SK-N-SH (cell line): ENCODE measurements at regions not wholly inside any gene's neighbourhood (a gene's known extent, or its start where the extent isn't known, plus 50 kb on each side); places are given as distances from the start of the nearest gene placed in this dataset.
A peak's percentile ranks its signal among the peaks of the same experiment; 100 is the strongest.

Experiments used
- CTCF ChIA-PET: fragments of 300-600, 350-600 bp; formaldehyde crosslinking; extraction: SDS; loops from one replicate; lab custom pipeline; 2021; lab: Yijun Ruan, JAX
- POLR2A ChIA-PET: fragments of 350-600 bp; sonication (Branson Sonifier 250); formaldehyde crosslinking; extraction: SDS; loops from one replicate; lab custom pipeline; 2020; ENCODE audit warnings: antibody characterized with exemption, inconsistent platforms; lab: Yijun Ruan, JAX
- DNase-seq: peaks from one replicate; pipeline ENCODE4 v3.0.0; 2012
- H2AFZ ChIP-seq: fragments of 200-600 bp; sonication (generic); 2 replicates; pipeline ENCODE4 v1.8.1; 2016; ENCODE audit warnings: antibody characterized with exemption, mild to moderate bottlenecking, low read depth
- H3F3A ChIP-seq: fragments of 200-600 bp; sonication (generic); replicated peaks from 2 replicates; pipeline ENCODE3; 2016; ENCODE audit warnings: antibody characterized with exemption, mild to moderate bottlenecking; ENCODE audit not compliant: insufficient read depth
- H3K27ac ChIP-seq, 2 experiments: fragments of 200-500 bp in 1 of 2; fragments of 200-600 bp in 1 of 2; sonication (Bioruptor generic) in 1 of 2; sonication (generic), shearing (Covaris generic) in 1 of 2; 2 replicates each; pipeline versions ENCODE4 v1.5.1 to v1.6.1; 2014 to 2016; ENCODE audit warnings: low read depth in 2 of 2, inconsistent platforms in 1 of 2, low read length in 1 of 2, mild to moderate bottlenecking in 1 of 2, mixed read lengths in 1 of 2
- H3K27me3 ChIP-seq: fragments of 200-600 bp; sonication (generic), shearing (Covaris generic); 2 replicates; pipeline ENCODE4 v1.6.1; 2016; ENCODE audit warnings: mixed run types; ENCODE audit not compliant: insufficient read depth
- H3K36me3 ChIP-seq, 2 experiments: fragments of 200-500 bp in 1 of 2; fragments of 200-600 bp in 1 of 2; sonication (Bioruptor generic) in 1 of 2; sonication (generic) in 1 of 2; replicated peaks in 1 of 2; 2 replicates each; pipeline versions ENCODE3 to v1.5.1; 2014 to 2016; ENCODE audit warnings: low read length in 1 of 2, mild to moderate bottlenecking in 1 of 2; ENCODE audit not compliant: insufficient read depth in 2 of 2, control insufficient read depth in 1 of 2
- H3K4me1 ChIP-seq, 2 experiments: fragments of 200-500 bp in 1 of 2; fragments of 200-600 bp in 1 of 2; sonication (Bioruptor generic) in 1 of 2; sonication (generic), shearing (Covaris generic) in 1 of 2; 2 replicates each; pipeline versions ENCODE4 v1.5.1 to v1.6.1; 2014 to 2016; ENCODE audit warnings: low read depth in 1 of 2, low read length in 1 of 2, mixed run types in 1 of 2; ENCODE audit not compliant: insufficient read depth in 2 of 2, control insufficient read depth in 1 of 2
- H3K4me2 ChIP-seq: fragments of 200-600 bp; sonication (generic), shearing (Covaris generic); 2 replicates; pipeline ENCODE4 v1.6.1; 2017; ENCODE audit warnings: mixed run types
- H3K4me3 ChIP-seq, 2 experiments: fragments of 200-500 bp in 1 of 2; fragments of 200-600 bp in 1 of 2; sonication (Bioruptor generic) in 1 of 2; sonication (generic), shearing (Covaris generic) in 1 of 2; 2 replicates each; pipeline versions ENCODE4 v1.5.1 to v1.8.1; 2014 to 2016; ENCODE audit warnings: low read depth in 2 of 2, inconsistent platforms in 1 of 2, low read length in 1 of 2, mild to moderate bottlenecking in 1 of 2, mixed read lengths in 1 of 2, moderate library complexity in 1 of 2
- H3K79me2 ChIP-seq: fragments of 200-600 bp; sonication (generic); 2 replicates; pipeline ENCODE4 v1.8.1; 2017; ENCODE audit warnings: mild to moderate bottlenecking; ENCODE audit not compliant: insufficient read depth
- H3K9ac ChIP-seq: fragments of 200-600 bp; sonication (generic); 2 replicates; pipeline ENCODE4 v1.6.1; 2017; ENCODE audit warnings: mixed run types
- H3K9me2 ChIP-seq: fragments of 200-600 bp; sonication (generic); 2 replicates; pipeline ENCODE4 v1.6.1; 2017; ENCODE audit warnings: mixed run types
- H3K9me3 ChIP-seq: fragments of 200-600 bp; sonication (generic); 2 replicates; pipeline ENCODE4 v1.6.1; 2017; ENCODE audit warnings: mixed run types, mild to moderate bottlenecking, moderate library complexity
- H4K20me1 ChIP-seq: fragments of 200-600 bp; sonication (generic); 2 replicates; pipeline ENCODE4 v1.6.1; 2017; ENCODE audit warnings: mild to moderate bottlenecking, mixed run types; ENCODE audit not compliant: insufficient read depth
- ELF1 ChIP-seq: IDR thresholded peaks from 2 replicates; pipeline ENCODE4 v1.4.0; 2012
- FOXJ3 ChIP-seq: sonication (generic); formaldehyde crosslinking; IDR thresholded peaks from 2 replicates; pipeline ENCODE4 v1.5.1; 2020; ENCODE audit warnings: mild to moderate bottlenecking, missing genetic modification reagents
- GABPA ChIP-seq: IDR thresholded peaks from 2 replicates; pipeline ENCODE4 v1.4.0; 2012; ENCODE audit warnings: low read depth, mild to moderate bottlenecking
- JUND ChIP-seq: IDR thresholded peaks from 2 replicates; pipeline ENCODE4 v1.4.0; 2012
- NRF1 ChIP-seq: IDR thresholded peaks from 2 replicates; pipeline ENCODE4 v1.6.1; 2012; ENCODE audit warnings: low read depth, mild to moderate bottlenecking, low read length
- RAD21 ChIP-seq: IDR thresholded peaks from 2 replicates; pipeline ENCODE4 v1.6.1; 2012; ENCODE audit warnings: mild to moderate bottlenecking, low read length
- RCOR1 ChIP-seq: fragments of 150-350 bp; IDR thresholded peaks from 2 replicates; pipeline ENCODE4 v1.6.1; 2017; ENCODE audit warnings: antibody characterized with exemption, low read length
- SMC3 ChIP-seq: IDR thresholded peaks from 2 replicates; pipeline ENCODE4 v1.6.1; 2012; ENCODE audit warnings: low read depth, low read length, improper control_type of control experiment
- TAF1 ChIP-seq: IDR thresholded peaks from 2 replicates; pipeline ENCODE4 v1.6.1; 2012; ENCODE audit warnings: low read depth, mild to moderate bottlenecking, low read length, moderate library complexity, borderline replicate concordance
- TCF12 ChIP-seq: IDR thresholded peaks from 2 replicates; pipeline ENCODE4 v1.4.0; 2012
- TEAD4 ChIP-seq: IDR thresholded peaks from 2 replicates; pipeline ENCODE4 v1.4.0; 2012; ENCODE audit warnings: mild to moderate bottlenecking, borderline replicate concordance; ENCODE audit not compliant: insufficient read depth
- WGBS: methylation state at CpG from one replicate; pipeline ENCODE4 v1.1.6; 2017; ENCODE audit warnings: low lambda C conversion rate; 5-methylcytosine and 5-hydroxymethylcytosine counted together
- TF ChIP-seq, protein P1 (sequence below): fragments of 200-600 bp; sonication (generic); IDR thresholded peaks from 2 replicates; pipeline ENCODE4 v1.6.1; 2017; ENCODE audit warnings: antibody characterized with exemption, mild to moderate bottlenecking, moderate library complexity
- TF ChIP-seq, protein P2 (sequence below): IDR thresholded peaks from 2 replicates; pipeline ENCODE4 v1.4.0; 2012; ENCODE audit warnings: low read depth
- TF ChIP-seq, protein P3 (sequence below): IDR thresholded peaks from 2 replicates; pipeline ENCODE4 v1.4.0; 2012; ENCODE audit warnings: low read depth, borderline replicate concordance

DNA sequence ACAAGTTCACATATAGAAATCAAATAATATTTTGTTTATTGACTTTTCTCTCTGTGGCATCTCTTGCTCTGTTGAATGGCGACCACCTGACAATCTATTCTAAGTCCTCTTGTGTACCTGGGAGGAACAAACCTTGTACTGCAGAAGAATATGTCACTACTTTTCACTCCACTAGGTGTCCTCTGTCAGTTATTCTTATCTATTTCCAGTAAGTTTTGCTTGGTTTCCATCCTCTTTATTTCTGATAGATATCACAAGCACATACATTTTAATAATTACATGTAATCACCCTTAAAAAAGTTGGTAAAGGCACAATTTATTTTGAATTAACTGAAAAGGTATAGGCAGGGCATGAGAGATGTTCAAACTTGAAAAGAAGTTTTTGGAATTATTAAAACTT lies 238.4 kb downstream of the SNCA start:
- DNase-seq, result peak; percentile 6
- POLR2A ChIA-PET, result no interaction called here
- WGBS, result 25% methylated on average over 1 of the region's 1 CpG

DNA sequence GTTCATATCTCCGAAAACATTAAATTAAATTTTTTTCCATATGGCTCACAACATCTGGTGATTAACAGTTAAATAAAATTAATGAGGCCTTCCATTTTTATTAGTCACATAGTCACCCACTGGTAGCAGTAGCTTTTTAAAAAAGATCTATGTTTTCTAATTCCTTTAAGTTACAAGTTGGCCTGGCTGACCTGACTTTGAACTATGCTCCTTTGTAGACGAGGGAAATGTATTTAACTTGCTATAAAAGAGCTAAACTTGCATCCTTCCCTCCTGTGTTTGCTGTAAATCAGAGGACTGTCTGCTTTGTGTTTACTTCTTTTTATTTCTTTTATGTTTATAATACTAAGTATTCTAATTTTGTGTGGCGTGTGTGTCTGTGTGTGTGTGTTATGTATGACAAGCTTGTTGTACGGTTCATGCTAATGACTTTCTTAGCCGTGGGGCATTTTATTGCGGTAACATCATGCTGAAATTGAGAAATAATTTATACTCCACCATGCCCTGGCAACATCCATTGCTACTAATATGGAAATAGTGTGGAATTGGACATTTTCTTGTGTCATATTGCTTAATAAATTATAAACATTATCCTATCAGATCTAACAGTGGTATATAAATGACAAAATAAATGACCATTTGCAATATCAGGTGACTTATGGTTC lies 241.7 kb downstream of the SNCA start:
- Histone ChIP-seq H3K27me3 (no peaks in the 10 kb centered on the region), H4K20me1 (no peaks in the 10 kb centered on the region), H3K9ac (no peak overlapping the region), H2AFZ (no peak overlapping the region), H3F3A (no peaks in the 10 kb centered on the region)
- POLR2A ChIA-PET, result no interaction called here
- TF ChIP-seq GABPA (no peak), TCF12 (no peak), TAF1 (no peak), SMC3 (no peak)
- TF ChIP-seq, all 33 proteins: peak for 0
- Histone ChIP-seq H3K79me2 (no peaks in the 10 kb centered on the region), H3K4me3 (no peak overlapping the region), H3K4me2 (no peak overlapping the region), H3K36me3 (no peaks in the 10 kb centered on the region), H3K4me1 (no peaks in the 10 kb centered on the region; a peak in 2 of 4 replicates), H3K9me3 (no peaks in the 10 kb centered on the region), H3K27ac (peak overlapping the region in 1 of 2 experiments; percentile 30; a peak in 1 of 4 replicates), H3K9me2 (no peaks in the 10 kb centered on the region)
- DNase-seq, result no peak
- WGBS, result 67% methylated on average over 6 of the region's 6 CpGs
- CTCF ChIA-PET, result interaction anchor here (0.9 to 1.4 kb wide), 3 partner anchors 11 to 109 kb away, joined by 3 to 4 read pairs (median 3); no protein-coding TSS in a partner anchor

More for the DNA sequence above, 238.4 kb downstream of the SNCA start:
- H3K27ac ChIP-seq, result no peak overlapping the region
- H3K79me2 ChIP-seq, result no peaks in the 10 kb centered on the region
- H3K4me3 ChIP-seq, result no peak overlapping the region
- H3K9ac ChIP-seq, result no peak overlapping the region
- H3K36me3 ChIP-seq, result no peaks in the 10 kb centered on the region
- H2AFZ ChIP-seq, result no peak overlapping the region
- H3K4me2 ChIP-seq, result no peak overlapping the region
- H4K20me1 ChIP-seq, result no peaks in the 10 kb centered on the region
- CTCF ChIA-PET, result no interaction called here
- no peak for TF ChIP-seq TEAD4
- TF ChIP-seq RAD21, result peak; percentile 51
- TF ChIP-seq, protein P1, sequence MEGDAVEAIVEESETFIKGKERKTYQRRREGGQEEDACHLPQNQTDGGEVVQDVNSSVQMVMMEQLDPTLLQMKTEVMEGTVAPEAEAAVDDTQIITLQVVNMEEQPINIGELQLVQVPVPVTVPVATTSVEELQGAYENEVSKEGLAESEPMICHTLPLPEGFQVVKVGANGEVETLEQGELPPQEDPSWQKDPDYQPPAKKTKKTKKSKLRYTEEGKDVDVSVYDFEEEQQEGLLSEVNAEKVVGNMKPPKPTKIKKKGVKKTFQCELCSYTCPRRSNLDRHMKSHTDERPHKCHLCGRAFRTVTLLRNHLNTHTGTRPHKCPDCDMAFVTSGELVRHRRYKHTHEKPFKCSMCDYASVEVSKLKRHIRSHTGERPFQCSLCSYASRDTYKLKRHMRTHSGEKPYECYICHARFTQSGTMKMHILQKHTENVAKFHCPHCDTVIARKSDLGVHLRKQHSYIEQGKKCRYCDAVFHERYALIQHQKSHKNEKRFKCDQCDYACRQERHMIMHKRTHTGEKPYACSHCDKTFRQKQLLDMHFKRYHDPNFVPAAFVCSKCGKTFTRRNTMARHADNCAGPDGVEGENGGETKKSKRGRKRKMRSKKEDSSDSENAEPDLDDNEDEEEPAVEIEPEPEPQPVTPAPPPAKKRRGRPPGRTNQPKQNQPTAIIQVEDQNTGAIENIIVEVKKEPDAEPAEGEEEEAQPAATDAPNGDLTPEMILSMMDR, result peak; percentile 53
- TF ChIP-seq, protein P2, sequence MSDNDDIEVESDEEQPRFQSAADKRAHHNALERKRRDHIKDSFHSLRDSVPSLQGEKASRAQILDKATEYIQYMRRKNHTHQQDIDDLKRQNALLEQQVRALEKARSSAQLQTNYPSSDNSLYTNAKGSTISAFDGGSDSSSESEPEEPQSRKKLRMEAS, result no peak
- TF ChIP-seq SMC3, result peak; percentile 37
- TF ChIP-seq ELF1, result no peak
- TF ChIP-seq, protein P3, sequence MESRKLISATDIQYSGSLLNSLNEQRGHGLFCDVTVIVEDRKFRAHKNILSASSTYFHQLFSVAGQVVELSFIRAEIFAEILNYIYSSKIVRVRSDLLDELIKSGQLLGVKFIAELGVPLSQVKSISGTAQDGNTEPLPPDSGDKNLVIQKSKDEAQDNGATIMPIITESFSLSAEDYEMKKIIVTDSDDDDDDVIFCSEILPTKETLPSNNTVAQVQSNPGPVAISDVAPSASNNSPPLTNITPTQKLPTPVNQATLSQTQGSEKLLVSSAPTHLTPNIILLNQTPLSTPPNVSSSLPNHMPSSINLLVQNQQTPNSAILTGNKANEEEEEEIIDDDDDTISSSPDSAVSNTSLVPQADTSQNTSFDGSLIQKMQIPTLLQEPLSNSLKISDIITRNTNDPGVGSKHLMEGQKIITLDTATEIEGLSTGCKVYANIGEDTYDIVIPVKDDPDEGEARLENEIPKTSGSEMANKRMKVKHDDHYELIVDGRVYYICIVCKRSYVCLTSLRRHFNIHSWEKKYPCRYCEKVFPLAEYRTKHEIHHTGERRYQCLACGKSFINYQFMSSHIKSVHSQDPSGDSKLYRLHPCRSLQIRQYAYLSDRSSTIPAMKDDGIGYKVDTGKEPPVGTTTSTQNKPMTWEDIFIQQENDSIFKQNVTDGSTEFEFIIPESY, result no peak
- no peak for TF ChIP-seq FOXJ3 (CRISPR knock-in tag)
- TF ChIP-seq JUND, result no peak
- TF ChIP-seq RCOR1, result no peak
- TF ChIP-seq TCF12, result no peak
- no peak for TF ChIP-seq NRF1
- H3K9me2 ChIP-seq, result no peaks in the 10 kb centered on the region
- H3K4me1 ChIP-seq, result no peaks in the 10 kb centered on the region; a peak in 1 of 4 replicates
- no peaks in the 10 kb centered on the region for H3F3A ChIP-seq
- no peaks in the 10 kb centered on the region for H3K9me3 ChIP-seq
- no peaks in the 10 kb centered on the region for H3K27me3 ChIP-seq
